Ovary (tissue), 7 donors: ENCODE measurements at regions not wholly inside any gene's neighbourhood (a gene's known extent, or its start where the extent isn't known, plus 50 kb on each side); places are given as distances from the start of the nearest gene placed in this dataset.

Source experiments
- DNase-seq, 5 donors: peaks; one replicate each; pipeline ENCODE4 v3.0.0-alpha.2; 2019 to 2020
- H3K27ac ChIP-seq, 2 donors: fragments of 200-600 bp; one replicate each; pipeline versions ENCODE4 v1.5.1 to v1.8.0; 2019 to 2022
- H3K27me3 ChIP-seq: fragments of 200-600 bp; one replicate; pipeline ENCODE4 v1.8.0; 2022
- H3K36me3 ChIP-seq: fragments of 200-600 bp; sonication (generic); one replicate; pipeline ENCODE4 v1.5.1; 2019
- H3K4me1 ChIP-seq: one replicate; pipeline ENCODE4 v1.8.1; 2013; ENCODE audit warnings: mild to moderate bottlenecking, moderate library complexity; ENCODE audit not compliant: insufficient read depth
- H3K4me3 ChIP-seq: fragments of 200-600 bp; sonication (generic); one replicate; pipeline ENCODE4 v1.5.1; 2017
- H3K9me3 ChIP-seq, 2 donors: fragments of 200-600 bp in 1 of 2; sonication (generic) in 1 of 2; one replicate each; pipeline versions ENCODE4 v1.5.1 to v1.8.1; 2013 to 2019; ENCODE audit warnings: mild to moderate bottlenecking in 1 of 2, moderate library complexity in 1 of 2
- CTCF ChIP-seq, 3 donors: fragments of 450-650 bp in 2 of 3; fragments of 200-600 bp in 1 of 3; IDR thresholded peaks; one replicate each; pipeline versions ENCODE4 v1.5.1 to v1.8.0; 2016 to 2022; ENCODE audit warnings: antibody characterized with exemption in 3 of 3, mild to moderate bottlenecking in 1 of 3
- EP300 ChIP-seq: sonication (generic); formaldehyde crosslinking; IDR thresholded peaks from one replicate; pipeline ENCODE4 v1.6.1; 2017; ENCODE audit warnings: antibody characterized with exemption
- POLR2A ChIP-seq: fragments of 450-650 bp; IDR thresholded peaks from one replicate; pipeline ENCODE4 v1.6.1; 2017; ENCODE audit warnings: antibody characterized with exemption, mild to moderate bottlenecking, moderate library complexity
- WGBS, 3 donors: extraction: QIAGEN DNeasy Blood & Tissue Kit in 1 of 3; methylation state at CpG; one replicate each; pipeline versions ENCODE4 v1.1.5 to v1.1.7; 2013 to 2017; 5-methylcytosine and 5-hydroxymethylcytosine counted together
- intact Hi-C, 4 donors: fragments of 100-400 bp; cut with DNase I; formaldehyde crosslinking; loops; one replicate each; pipeline versions ENCODE4 v1.11.0 to v1.15.1; 2022 to 2023
- donor health status: DM: no; HTN: no; CAD: no; lungs with moderate emphysema.
- donor health status: DM: no; HTN: no; CAD: no.
- donor health status: Bipolar disorder and iron deficiency.
- donor health status: DM: no; HTN: no; CAD: no.
- donor health status: DM: yes; HTN: yes; CAD: no.

- no peak for DNase-seq
- no peak overlapping the region for H3K4me3 ChIP-seq
- WGBS, 3 donors: 81 to 89% (median 88%) methylated on average over 6 of the region's 6 CpGs
- no peaks in the 10 kb centered on the region for H3K9me3 ChIP-seq
- no peak overlapping the region for H3K27ac ChIP-seq
- H3K36me3 ChIP-seq: no peaks in the 10 kb centered on the region
- no peaks in the 10 kb centered on the region for H3K4me1 ChIP-seq
- intact Hi-C loops: no loop called here
- no peak for TF ChIP-seq EP300
- no peak for TF ChIP-seq CTCF (IDR thresholded peaks at IDR 0.05)
- TF ChIP-seq POLR2A: no peak
- no peaks in the 10 kb centered on the region for H3K27me3 ChIP-seq
These were observed 274.8 kb upstream of the TENM3 start for GRCh38 chr4:181968371-181968770.

GRCh38 chr4:181969151-181969550, 274.1 kb upstream of the TENM3 start:
- DNase-seq: no peak
- H3K36me3 ChIP-seq: no peaks in the 10 kb centered on the region
- no peaks in the 10 kb centered on the region for H3K4me1 ChIP-seq
- no peak overlapping the region for H3K27ac ChIP-seq
- intact Hi-C loops: no loop called here
- no peaks in the 10 kb centered on the region for H3K9me3 ChIP-seq
- H3K27me3 ChIP-seq: no peaks in the 10 kb centered on the region
- H3K4me3 ChIP-seq: no peak overlapping the region
- 81 to 89% (median 88%) methylated on average over 5 of the region's 5 CpGs for WGBS, 3 donors
- TF ChIP-seq POLR2A (no peak), CTCF (IDR thresholded peaks at IDR 0.05) (no peak), EP300 (no peak)

GRCh38 chr4:181970366-181970765, 272.8 kb upstream of the TENM3 start:
- TF ChIP-seq EP300 (no peak), POLR2A (no peak), CTCF (IDR thresholded peaks at IDR 0.05) (no peak)
- H3K27ac ChIP-seq: no peak overlapping the region
- no peaks in the 10 kb centered on the region for H3K27me3 ChIP-seq
- no peak for DNase-seq
- WGBS, 3 donors: 36 to 42% (median 40%) methylated on average over 4 of the region's 4 CpGs
- H3K4me3 ChIP-seq: no peak overlapping the region
- no peaks in the 10 kb centered on the region for H3K36me3 ChIP-seq
- no peaks in the 10 kb centered on the region for H3K4me1 ChIP-seq
- intact Hi-C loops: no loop called here
- H3K9me3 ChIP-seq: no peaks in the 10 kb centered on the region

GRCh38 chr4:181971411-181971810, 271.8 kb upstream of the TENM3 start:
- Histone ChIP-seq H3K4me3 (no peak overlapping the region), H3K4me1 (no peaks in the 10 kb centered on the region), H3K9me3 (no peaks in the 10 kb centered on the region), H3K36me3 (no peaks in the 10 kb centered on the region), H3K27me3 (no peaks in the 10 kb centered on the region), H3K27ac (no peak overlapping the region)
- WGBS, 3 donors: 72 to 75% (median 72%) methylated on average over 4 of the region's 4 CpGs
- no peak for DNase-seq
- no peak for TF ChIP-seq CTCF (IDR thresholded peaks at IDR 0.05)
- intact Hi-C loops: no loop called here

GRCh38 chr4:181971973-181972372, 271.2 kb upstream of the TENM3 start:
- Histone ChIP-seq H3K4me3 (no peak overlapping the region), H3K9me3 (no peaks in the 10 kb centered on the region), H3K4me1 (no peaks in the 10 kb centered on the region), H3K27me3 (no peaks in the 10 kb centered on the region), H3K27ac (no peak overlapping the region), H3K36me3 (no peaks in the 10 kb centered on the region)
- TF ChIP-seq POLR2A: no peak
- TF ChIP-seq EP300: no peak
- no peak for TF ChIP-seq CTCF (IDR thresholded peaks at IDR 0.05)
- WGBS, 3 donors: 9 to 16% (median 9%) methylated on average over 3 of the region's 3 CpGs
- intact Hi-C loops: no loop called here
- no peak for DNase-seq
